Endodermal cell (in vitro differentiated cells): ENCODE measurements at regions not wholly inside any gene's neighbourhood (a gene's known extent, or its start where the extent isn't known, plus 50 kb on each side); places are given as distances from the start of the nearest gene placed in this dataset.

Experiments
- DNase-seq: peaks from one replicate; pipeline ENCODE4 v3.0.0-alpha.2; 2017
- H3K27ac ChIP-seq: 2 replicates; pipeline ENCODE4 v1.5.1; 2013; ENCODE audit warnings: mild to moderate bottlenecking, low read depth, low read length, moderate library complexity
- H3K27me3 ChIP-seq: 2 replicates; pipeline ENCODE4 v1.6.1; 2013; ENCODE audit warnings: mild to moderate bottlenecking, low read length, moderate library complexity; ENCODE audit not compliant: insufficient read depth, control insufficient read depth, poor library complexity, severe bottlenecking
- H3K36me3 ChIP-seq: 2 replicates; pipeline ENCODE4 v1.7.0; 2013; ENCODE audit warnings: mild to moderate bottlenecking, low read length, moderate library complexity; ENCODE audit not compliant: control insufficient read depth, insufficient read depth
- H3K4me1 ChIP-seq: one replicate; pipeline ENCODE4 v1.7.0; 2013; ENCODE audit warnings: low read length; ENCODE audit not compliant: control insufficient read depth, insufficient read depth
- H3K4me3 ChIP-seq: 2 replicates; pipeline ENCODE4 v1.5.1; 2013; ENCODE audit warnings: mild to moderate bottlenecking, low read length, moderate library complexity
- H3K9ac ChIP-seq: 2 replicates; pipeline ENCODE4 v1.6.1; 2013; ENCODE audit warnings: mild to moderate bottlenecking, low read length, moderate library complexity; ENCODE audit not compliant: poor library complexity, severe bottlenecking; ENCODE audit errors: extremely low read depth
- H3K9me3 ChIP-seq: 2 replicates; pipeline ENCODE4 v1.6.1; 2013; ENCODE audit warnings: mild to moderate bottlenecking, low read length, moderate library complexity; ENCODE audit not compliant: control insufficient read depth
- H3K27ac Mint-ChIP-seq: 2 replicates; pipeline ENCODE4 v1.8.0; 2020; ENCODE audit warnings: mixed read lengths
- H3K27me3 Mint-ChIP-seq: 2 replicates; pipeline ENCODE4 v1.8.0; 2021; ENCODE audit warnings: mild to moderate bottlenecking, mixed read lengths; ENCODE audit not compliant: insufficient read depth
- H3K36me3 Mint-ChIP-seq: 2 replicates; pipeline ENCODE4 v1.8.0; 2020; ENCODE audit warnings: low read depth, mixed read lengths
- H3K4me1 Mint-ChIP-seq: 2 replicates; pipeline ENCODE4 v1.8.0; 2020; ENCODE audit warnings: mixed read lengths
- H3K4me3 Mint-ChIP-seq: 2 replicates; pipeline ENCODE4 v1.8.0; 2020; ENCODE audit warnings: mild to moderate bottlenecking, moderate library complexity, mixed read lengths
- H3K9me3 Mint-ChIP-seq: 2 replicates; pipeline ENCODE4 v1.8.0; 2020; ENCODE audit warnings: mild to moderate bottlenecking, mixed read lengths
- CTCF ChIP-seq: fragments of 200-600 bp; sonication (generic); conservative IDR thresholded peaks from 2 replicates; pipeline ENCODE4 v1.5.0; 2021; ENCODE audit warnings: antibody characterized with exemption, mild to moderate bottlenecking
- WGBS, 2 experiments: methylation state at CpG; one replicate each; pipeline versions ENCODE4 v1.1.5 to v1.1.7; 2013; ENCODE audit warnings: missing lambda C conversion rate in 2 of 2, mixed read lengths in 1 of 2; ENCODE audit not compliant: insufficient coverage in 1 of 2, insufficient read length in 1 of 2; 5-methylcytosine and 5-hydroxymethylcytosine counted together

- no peak overlapping the region for H3K9ac ChIP-seq
- peaks cover 27% of the 10 kb centered on the region for H3K4me1 ChIP-seq
- Mint-ChIP-seq H3K36me3 (no peaks in the 10 kb centered on the region), H3K9me3 (no peaks in the 10 kb centered on the region), H3K4me1 (peaks cover 70% of the 10 kb centered on the region), H3K27me3 (no peaks in the 10 kb centered on the region), H3K27ac (no peak overlapping the region), H3K4me3 (no peak overlapping the region)
- H3K27me3 ChIP-seq = no peaks in the 10 kb centered on the region
- no peak overlapping the region for H3K4me3 ChIP-seq
- H3K9me3 ChIP-seq = no peaks in the 10 kb centered on the region
- no peak for TF ChIP-seq CTCF
- 95% methylated on average over 2 of the region's 2 CpGs; no CpG with 5 or more reads in 1 of the 2 experiments for WGBS, 2 experiments
- H3K27ac ChIP-seq = no peak overlapping the region
- H3K36me3 ChIP-seq = no peaks in the 10 kb centered on the region
- DNase-seq = no peak
Measured at GRCh38 chr18:27794181-27794926, 382.6 kb downstream of the CDH2 start.

GRCh38 chr18:27793013-27793785 lies 383.7 kb downstream of the CDH2 start:
- H3K27me3 ChIP-seq = no peaks in the 10 kb centered on the region
- peak overlapping the region; percentile 70 for H3K4me3 ChIP-seq
- peak overlapping the region; percentile 5 for H3K27ac Mint-ChIP-seq
- no peaks in the 10 kb centered on the region for H3K27me3 Mint-ChIP-seq
- peaks cover 27% of the 10 kb centered on the region for H3K4me1 ChIP-seq
- no peak for DNase-seq
- no peaks in the 10 kb centered on the region for H3K9me3 ChIP-seq
- no peaks in the 10 kb centered on the region for H3K36me3 ChIP-seq
- H3K4me1 Mint-ChIP-seq = peaks cover 69% of the 10 kb centered on the region
- TF ChIP-seq CTCF = no peak
- no peak overlapping the region for H3K27ac ChIP-seq
- no peak overlapping the region for H3K4me3 Mint-ChIP-seq
- 58 to 71% methylated on average over 4 to 7 of the region's 7 CpGs for WGBS, 2 experiments
- H3K9ac ChIP-seq = no peak overlapping the region
- H3K9me3 Mint-ChIP-seq = no peaks in the 10 kb centered on the region
- H3K36me3 Mint-ChIP-seq = no peaks in the 10 kb centered on the region

GRCh38 chr18:27789406-27789805 lies 387.5 kb downstream of the CDH2 start:
- peaks cover 2% of the 10 kb centered on the region for H3K9me3 Mint-ChIP-seq
- no peaks in the 10 kb centered on the region for H3K27me3 ChIP-seq
- TF ChIP-seq CTCF = no peak
- peaks cover 61% of the 10 kb centered on the region for H3K4me1 Mint-ChIP-seq
- no peak for DNase-seq
- H3K9ac ChIP-seq = no peak overlapping the region
- H3K36me3 Mint-ChIP-seq = peaks cover 3% of the 10 kb centered on the region
- H3K27ac Mint-ChIP-seq = no peak overlapping the region
- no peak overlapping the region for H3K27ac ChIP-seq
- H3K36me3 ChIP-seq = no peaks in the 10 kb centered on the region
- peaks cover 15% of the 10 kb centered on the region for H3K4me1 ChIP-seq
- no peak overlapping the region for H3K4me3 ChIP-seq
- peaks cover 8% of the 10 kb centered on the region for H3K27me3 Mint-ChIP-seq
- no peaks in the 10 kb centered on the region for H3K9me3 ChIP-seq
- no peak overlapping the region for H3K4me3 Mint-ChIP-seq
- WGBS, 2 experiments = 89% methylated on average over 1 of the region's 1 CpG; no CpG with 5 or more reads in 1 of the 2 experiments
